GM21576 (cell line): ENCODE measurements at regions not wholly inside any gene's neighbourhood (a gene's known extent, or its start where the extent isn't known, plus 50 kb on each side); places are given as distances from the start of the nearest gene placed in this dataset.

Experiments used
- ATAC-seq: cut with Tn5 transposase; IDR thresholded peaks from one replicate; pipeline ENCODE4 v1.9.1; 2021; ENCODE audit warnings: mild to moderate bottlenecking, moderate library complexity; ENCODE audit not compliant: unreplicated experiment

- no peak for ATAC-seq
Observed at GRCh38 chr4:165716472-165716871, 156.6 kb upstream of the TLL1 start.

- no peak for ATAC-seq
Observed at GRCh38 chr4:165718660-165719059, 154.4 kb upstream of the TLL1 start.

GRCh38 chr4:165720411-165721082, 152.5 kb upstream of the TLL1 start:
- ATAC-seq, result no peak

GRCh38 chr4:165721815-165722214, 151.2 kb upstream of the TLL1 start:
- ATAC-seq, result no peak

- no peak for ATAC-seq
Observed at GRCh38 chr4:165723051-165723795, 149.8 kb upstream of the TLL1 start.

GRCh38 chr4:165724786-165725185, 148.3 kb upstream of the TLL1 start:
- no peak for ATAC-seq

- no peak for ATAC-seq
Observed at GRCh38 chr4:165725352-165725751, 147.7 kb upstream of the TLL1 start.

GRCh38 chr4:165726831-165727230, 146.2 kb upstream of the TLL1 start:
- no peak for ATAC-seq

- ATAC-seq, result no peak
Observed at GRCh38 chr4:165737309-165737972, 135.6 kb upstream of the TLL1 start.

GRCh38 chr4:165738571-165738970, 134.5 kb upstream of the TLL1 start:
- ATAC-seq, result no peak

- no peak for ATAC-seq
Observed at GRCh38 chr4:165740911-165741310, 132.1 kb upstream of the TLL1 start.

- ATAC-seq, result no peak
Observed at GRCh38 chr4:165743422-165743821, 129.6 kb upstream of the TLL1 start.

- no peak for ATAC-seq
Observed at GRCh38 chr4:165744370-165744769, 128.7 kb upstream of the TLL1 start.

- no peak for ATAC-seq
Observed at GRCh38 chr4:165748321-165748720, 124.7 kb upstream of the TLL1 start.

GRCh38 chr4:165751882-165752281, 121.2 kb upstream of the TLL1 start:
- no peak for ATAC-seq

- ATAC-seq, result no peak
Observed at GRCh38 chr4:165754664-165755063, 118.4 kb upstream of the TLL1 start.

GRCh38 chr4:165756836-165757235, 116.2 kb upstream of the TLL1 start:
- ATAC-seq, result no peak

GRCh38 chr4:165757451-165757850, 115.6 kb upstream of the TLL1 start:
- no peak for ATAC-seq

- ATAC-seq, result no peak
Observed at GRCh38 chr4:165758086-165758485, 115.0 kb upstream of the TLL1 start.

GRCh38 chr4:165760182-165760581, 112.9 kb upstream of the TLL1 start:
- no peak for ATAC-seq

GRCh38 chr4:165761963-165762362, 111.1 kb upstream of the TLL1 start:
- ATAC-seq, result no peak

- ATAC-seq, result no peak
Observed at GRCh38 chr4:165763640-165764039, 109.4 kb upstream of the TLL1 start.
